PC-9 (cell line): ENCODE measurements at regions not wholly inside any gene's neighbourhood (a gene's known extent, or its start where the extent isn't known, plus 50 kb on each side); places are given as distances from the start of the nearest gene placed in this dataset.
A peak's percentile ranks its signal among the peaks of the same experiment; 100 is the strongest.
"Not testable (repeated sequence)": the region's sequence is repeated elsewhere in the genome, so short reads cannot be mapped to it uniquely, and the experiment has no call there.

Experiments
- BruUV-seq: library from RNA; stranded (reverse); fragments of 400-500 nt; replicated peaks from 2 replicates; lab custom pipeline; 2021; lab: Mats Ljungman, UMichigan
- CTCF ChIA-PET: fragments of 300-600 bp; sonication (Branson Sonifier 250); formaldehyde crosslinking; loops from one replicate; lab custom pipeline; 2022; ENCODE audit warnings: antibody characterized with exemption; lab: Charles Lee
- POLR2A ChIA-PET: fragments of 300-600 bp; sonication (Branson Sonifier 250); formaldehyde crosslinking; loops from one replicate; lab custom pipeline; 2022; ENCODE audit warnings: antibody characterized with exemption; ENCODE audit not compliant: unreplicated experiment; lab: Charles Lee
- DNase-seq, 2 experiments: peaks; one replicate each; pipeline versions ENCODE4 v3.0.0 to v3.0.0-alpha.2; 2015 to 2022; ENCODE audit warnings: mixed read lengths in 1 of 2
- H2AFZ ChIP-seq: fragments of 200-600 bp; sonication (generic); 2 replicates; pipeline ENCODE4 v1.8.1; 2017; ENCODE audit warnings: antibody characterized with exemption
- H3F3A ChIP-seq: fragments of 200-600 bp; sonication (generic); 2 replicates; pipeline ENCODE4 v1.8.1; 2017; ENCODE audit warnings: antibody characterized with exemption, mild to moderate bottlenecking, low read depth; ENCODE audit not compliant: insufficient read depth
- H3K27ac ChIP-seq: fragments of 200-600 bp; sonication (generic); 2 replicates; pipeline ENCODE4 v1.6.1; 2016; ENCODE audit warnings: mixed run types
- H3K27me3 ChIP-seq: fragments of 200-600 bp; sonication (generic); 2 replicates; pipeline ENCODE4 v1.6.1; 2016; ENCODE audit warnings: low read depth, mixed run types; ENCODE audit not compliant: insufficient read depth
- H3K36me3 ChIP-seq: fragments of 200-600 bp; sonication (generic); 2 replicates; pipeline ENCODE4 v1.6.1; 2016; ENCODE audit warnings: low read depth, mixed run types
- H3K4me1 ChIP-seq: fragments of 200-600 bp; sonication (generic); replicated peaks from 2 replicates; pipeline ENCODE4 v1.6.1; 2016; ENCODE audit warnings: mixed run types; ENCODE audit not compliant: insufficient read depth
- H3K4me2 ChIP-seq: fragments of 200-600 bp; sonication (generic); 2 replicates; pipeline ENCODE4 v1.6.1; 2017; ENCODE audit warnings: mixed run types
- H3K4me3 ChIP-seq: fragments of 200-600 bp; sonication (generic); 2 replicates; pipeline ENCODE4 v1.6.1; 2016; ENCODE audit warnings: mixed run types
- H3K79me2 ChIP-seq: fragments of 200-600 bp; sonication (generic); 2 replicates; pipeline ENCODE4 v1.6.1; 2017; ENCODE audit warnings: low read depth, mixed run types
- H3K9me2 ChIP-seq: fragments of 200-600 bp; sonication (generic); 2 replicates; pipeline ENCODE4 v1.8.1; 2017; ENCODE audit warnings: mild to moderate bottlenecking; ENCODE audit not compliant: insufficient read depth
- H3K9me3 ChIP-seq: fragments of 200-600 bp; sonication (generic); 2 replicates; pipeline ENCODE4 v1.8.1; 2016; ENCODE audit warnings: low read depth; ENCODE audit not compliant: insufficient read depth
- H4K20me1 ChIP-seq: fragments of 200-600 bp; sonication (generic); 2 replicates; pipeline ENCODE4 v1.8.1; 2017; ENCODE audit not compliant: insufficient read depth
- EZH2 ChIP-seq: fragments of 200-600 bp; sonication (generic); IDR thresholded peaks from 2 replicates; pipeline ENCODE4 v1.8.0; 2017; ENCODE audit warnings: antibody characterized with exemption, low read depth
- intact Hi-C: fragments of 100-400 bp; cut with micrococcal nuclease; formaldehyde crosslinking; loops from one replicate; pipeline ENCODE4 v1.10.0; 2022; ENCODE audit not compliant: unreplicated experiment
- TF ChIP-seq, protein P1 (sequence below): fragments of 200-600 bp; sonication (generic); conservative IDR thresholded peaks from 2 replicates; pipeline ENCODE4 v1.6.1; 2017; ENCODE audit warnings: mixed run types, antibody characterized with exemption, mild to moderate bottlenecking, moderate library complexity

DNA sequence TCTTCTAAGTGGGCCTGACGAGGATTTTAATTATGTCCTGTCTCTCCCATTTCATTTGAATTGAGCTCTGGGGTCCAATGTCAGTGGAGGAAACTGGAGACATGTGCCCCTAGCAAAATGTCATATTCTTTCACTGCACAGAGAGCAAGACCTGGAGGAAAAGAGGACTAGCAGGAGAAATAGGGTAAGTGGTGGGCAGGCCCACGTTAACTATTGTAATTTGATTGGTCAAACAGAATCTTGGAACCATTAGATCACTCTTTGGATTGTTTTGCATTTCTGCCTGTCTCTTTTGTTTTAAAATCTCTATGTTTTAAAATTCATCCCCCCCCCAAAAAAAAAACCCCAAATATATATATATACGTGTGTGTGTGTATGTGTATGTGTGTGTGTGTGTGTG is 113.9 kb upstream of the PELI2 start:
- CTCF ChIA-PET, result no interaction called here
- H3K9me2 ChIP-seq, result no peaks in the 10 kb centered on the region
- H3K4me3 ChIP-seq, result no peak overlapping the region
- no peak for DNase-seq
- H3K79me2 ChIP-seq, result no peaks in the 10 kb centered on the region
- H4K20me1 ChIP-seq, result no peaks in the 10 kb centered on the region
- BruUV-seq, result no TSS peak
- POLR2A ChIA-PET, result no interaction called here
- H2AFZ ChIP-seq, result no peak overlapping the region
- H3K27ac ChIP-seq, result no peak overlapping the region
- intact Hi-C loops, result no loop called here
- H3K36me3 ChIP-seq, result no peaks in the 10 kb centered on the region
- H3K9me3 ChIP-seq, result no peaks in the 10 kb centered on the region
- no peaks in the 10 kb centered on the region for H3K4me1 ChIP-seq
- H3F3A ChIP-seq, result no peaks in the 10 kb centered on the region
- H3K4me2 ChIP-seq, result no peak overlapping the region
- no peaks in the 10 kb centered on the region for H3K27me3 ChIP-seq
- no peak for TF ChIP-seq EZH2

DNA sequence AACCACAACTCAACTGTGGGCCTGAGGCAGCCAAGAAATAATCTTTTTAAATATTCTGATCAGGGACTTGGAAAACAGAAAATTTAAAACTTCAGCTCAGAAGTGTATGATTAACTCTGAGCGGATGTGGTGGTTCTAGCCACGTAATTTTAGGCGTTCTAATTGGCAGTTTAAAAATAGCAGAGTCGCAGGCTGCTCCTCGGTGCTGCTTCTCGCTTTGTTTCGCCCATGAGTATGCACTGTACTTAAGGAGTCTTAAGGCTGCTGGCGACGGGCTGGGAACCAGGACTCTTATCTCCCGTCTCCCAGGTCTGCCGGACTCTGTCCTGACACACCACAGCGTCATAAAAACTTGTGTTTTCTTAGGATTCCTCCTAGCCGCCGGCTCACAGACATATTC is 113.4 kb upstream of the PELI2 start:
- no peaks in the 10 kb centered on the region for H4K20me1 ChIP-seq
- no peaks in the 10 kb centered on the region for H3K36me3 ChIP-seq
- no peak for TF ChIP-seq EZH2
- TF ChIP-seq, protein P1, sequence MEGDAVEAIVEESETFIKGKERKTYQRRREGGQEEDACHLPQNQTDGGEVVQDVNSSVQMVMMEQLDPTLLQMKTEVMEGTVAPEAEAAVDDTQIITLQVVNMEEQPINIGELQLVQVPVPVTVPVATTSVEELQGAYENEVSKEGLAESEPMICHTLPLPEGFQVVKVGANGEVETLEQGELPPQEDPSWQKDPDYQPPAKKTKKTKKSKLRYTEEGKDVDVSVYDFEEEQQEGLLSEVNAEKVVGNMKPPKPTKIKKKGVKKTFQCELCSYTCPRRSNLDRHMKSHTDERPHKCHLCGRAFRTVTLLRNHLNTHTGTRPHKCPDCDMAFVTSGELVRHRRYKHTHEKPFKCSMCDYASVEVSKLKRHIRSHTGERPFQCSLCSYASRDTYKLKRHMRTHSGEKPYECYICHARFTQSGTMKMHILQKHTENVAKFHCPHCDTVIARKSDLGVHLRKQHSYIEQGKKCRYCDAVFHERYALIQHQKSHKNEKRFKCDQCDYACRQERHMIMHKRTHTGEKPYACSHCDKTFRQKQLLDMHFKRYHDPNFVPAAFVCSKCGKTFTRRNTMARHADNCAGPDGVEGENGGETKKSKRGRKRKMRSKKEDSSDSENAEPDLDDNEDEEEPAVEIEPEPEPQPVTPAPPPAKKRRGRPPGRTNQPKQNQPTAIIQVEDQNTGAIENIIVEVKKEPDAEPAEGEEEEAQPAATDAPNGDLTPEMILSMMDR, result no peak
- intact Hi-C loops, result no loop called here
- POLR2A ChIA-PET, result no interaction called here
- H3K9me2 ChIP-seq, result no peaks in the 10 kb centered on the region
- no peaks in the 10 kb centered on the region for H3K4me1 ChIP-seq
- DNase-seq, result peak in 1 of 2 experiments; percentile 12
- no TSS peak for BruUV-seq
- no peak overlapping the region for H3K4me3 ChIP-seq
- H3K27me3 ChIP-seq, result no peaks in the 10 kb centered on the region
- H3F3A ChIP-seq, result no peaks in the 10 kb centered on the region
- no peak overlapping the region for H2AFZ ChIP-seq
- no peaks in the 10 kb centered on the region for H3K9me3 ChIP-seq
- H3K27ac ChIP-seq, result no peak overlapping the region
- no peaks in the 10 kb centered on the region for H3K79me2 ChIP-seq
- CTCF ChIA-PET, result no interaction called here
- no peak overlapping the region for H3K4me2 ChIP-seq

DNA sequence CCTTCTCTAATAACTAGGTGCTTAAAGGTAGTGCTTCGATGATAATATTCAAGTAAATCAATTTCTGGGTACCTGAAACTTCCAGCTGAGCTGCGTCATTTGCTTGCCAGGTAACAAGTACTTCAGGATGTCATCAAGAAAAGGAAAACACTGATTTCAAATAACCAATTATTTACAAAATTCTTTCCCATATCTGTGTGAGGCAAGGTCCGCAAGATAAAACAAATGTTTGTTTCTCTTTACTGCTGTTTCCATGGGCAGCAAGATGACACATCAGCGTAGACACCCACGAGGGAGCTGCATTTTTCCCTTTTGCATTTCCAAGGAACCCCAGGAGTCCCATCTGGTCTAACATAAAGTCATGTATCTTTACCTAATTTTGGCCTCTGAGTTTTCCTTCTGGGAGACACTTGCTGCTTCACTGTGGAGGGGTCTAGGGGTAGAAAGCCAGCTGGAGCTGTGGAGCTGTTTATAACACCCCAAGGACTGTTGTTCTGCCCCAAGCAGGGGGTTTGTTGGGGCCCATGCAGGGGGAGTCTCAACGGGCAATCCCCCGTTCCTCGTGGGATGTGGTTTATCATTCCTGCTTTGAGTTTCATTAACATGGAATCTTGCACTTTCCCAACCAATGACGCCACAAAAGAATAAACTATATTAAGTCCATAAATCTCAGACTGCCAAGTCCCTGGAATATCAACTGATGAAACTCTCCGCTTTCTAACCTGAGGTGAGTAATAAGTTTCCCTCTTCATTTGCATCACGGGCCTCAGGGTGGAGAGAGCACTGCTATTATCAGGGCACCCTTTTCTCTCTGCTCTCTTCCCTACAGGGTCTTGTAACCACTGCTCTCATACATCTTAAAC is 112.8 kb upstream of the PELI2 start:
- H3K36me3 ChIP-seq, result no peaks in the 10 kb centered on the region
- H4K20me1 ChIP-seq, result no peaks in the 10 kb centered on the region
- H3K9me2 ChIP-seq, result no peaks in the 10 kb centered on the region
- no TSS peak for BruUV-seq
- H3K9me3 ChIP-seq, result no peaks in the 10 kb centered on the region
- H3K79me2 ChIP-seq, result no peaks in the 10 kb centered on the region
- peak in 1 of 2 experiments; percentile 6 for DNase-seq
- ChIA-PET POLR2A (interaction anchor here (0.6 kb wide), 1 partner anchor 213 kb away, joined by 4 read pairs; no protein-coding TSS in a partner anchor), CTCF (no interaction called here)
- H3K4me1 ChIP-seq, result no peaks in the 10 kb centered on the region
- H3F3A ChIP-seq, result no peaks in the 10 kb centered on the region
- TF ChIP-seq, protein P1, result no peak
- no peak for TF ChIP-seq EZH2
- no peak overlapping the region for H3K4me3 ChIP-seq
- no peaks in the 10 kb centered on the region for H3K27me3 ChIP-seq
- no peak overlapping the region for H3K4me2 ChIP-seq
- no peak overlapping the region for H3K27ac ChIP-seq
- intact Hi-C loops, result no loop called here
- H2AFZ ChIP-seq, result no peak overlapping the region

DNA sequence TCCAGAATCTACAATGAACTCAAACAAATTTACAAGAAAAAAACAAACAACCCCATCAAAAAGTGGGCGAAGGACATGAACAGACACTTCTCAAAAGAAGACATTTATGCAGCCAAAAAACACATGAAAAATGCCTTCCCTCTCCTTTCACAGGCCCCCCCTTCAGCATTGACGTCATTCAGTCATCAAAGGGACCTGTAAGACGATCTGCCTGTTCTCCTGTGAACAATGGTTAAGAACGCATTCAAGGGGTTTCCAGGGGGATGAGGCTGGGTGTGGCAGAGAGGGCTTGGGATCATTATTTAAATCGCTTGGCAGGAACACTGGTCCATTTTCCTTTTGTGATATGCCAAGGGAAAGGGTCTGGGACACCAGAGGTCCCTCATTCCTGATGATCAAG is 110.7 kb upstream of the PELI2 start:
- BruUV-seq, H3K4me2 ChIP-seq, intact Hi-C loops: not testable (repeated sequence)

More for the DNA sequence above, 110.7 kb upstream of the PELI2 start:
- H3K27ac ChIP-seq, H3K9me2 ChIP-seq, H4K20me1 ChIP-seq, H3K9me3 ChIP-seq, H3F3A ChIP-seq, POLR2A ChIA-PET, H3K79me2 ChIP-seq, CTCF ChIA-PET, DNase-seq, H2AFZ ChIP-seq, H3K36me3 ChIP-seq, H3K27me3 ChIP-seq, H3K4me1 ChIP-seq, H3K4me3 ChIP-seq: not testable (repeated sequence)
